ENCODE measurements at regions not wholly inside any gene's neighbourhood (a gene's known extent, or its start where the extent isn't known, plus 50 kb on each side); places are given as distances from the start of the nearest gene placed in this dataset.

DNA sequence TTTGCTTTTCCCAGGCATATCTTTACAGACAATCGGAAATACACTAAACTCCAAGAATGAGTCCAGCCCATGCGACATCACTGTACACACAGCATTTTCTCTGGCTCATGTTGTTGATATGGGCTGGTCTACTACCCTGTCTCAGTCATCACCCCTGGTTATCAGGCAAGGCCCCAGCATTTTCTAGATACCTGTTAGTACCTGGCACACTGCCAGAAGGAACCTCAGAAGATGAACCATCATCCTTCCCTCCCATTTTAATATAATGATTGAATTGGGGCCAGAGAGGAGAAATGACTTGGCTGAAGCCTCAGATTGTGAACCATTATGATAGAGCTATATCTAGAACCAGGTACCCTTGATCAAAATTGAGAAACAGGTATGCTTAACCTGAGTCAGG, 406.2 kb downstream of the CDH11 start:
- no peak for DNase-seq
- no peak overlapping the region for H3K4me3 ChIP-seq (ENCODE audit: low read length)

DNA sequence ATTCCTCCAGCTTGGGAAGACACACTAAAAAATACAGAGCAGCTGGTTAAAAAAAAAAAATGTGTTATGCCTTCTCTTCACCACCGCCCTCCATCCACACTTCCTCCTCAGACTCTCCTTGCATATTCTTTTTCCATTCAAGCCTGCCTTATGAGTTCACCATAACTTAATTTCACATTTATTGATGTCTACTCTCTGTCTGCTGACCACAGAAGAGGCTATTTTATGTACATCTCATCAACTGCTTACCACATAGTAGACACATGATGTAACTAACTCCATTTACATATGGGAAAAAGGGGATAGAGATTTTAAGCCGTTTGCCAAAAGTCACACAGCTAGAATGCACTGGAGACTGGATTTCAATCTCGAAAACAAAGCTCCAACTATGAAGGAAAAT, 409.8 kb downstream of the CDH11 start:
- Histone ChIP-seq H3K27ac (ENCODE audit: low read length) (no peak overlapping the region), H3K9ac (ENCODE audit: low read length) (no peak overlapping the region), H3K27me3 (ENCODE audit: low read length) (no peaks in the 10 kb centered on the region)

More for the DNA sequence above, 406.2 kb downstream of the CDH11 start:
- Histone ChIP-seq H3K79me2 (ENCODE audit: low read length) (no peaks in the 10 kb centered on the region), H3K36me3 (ENCODE audit: insufficient read depth, low read length) (no peaks in the 10 kb centered on the region), H4K20me1 (ENCODE audit: insufficient read depth, low read depth, low read length) (no peaks in the 10 kb centered on the region), H3K9me3 (ENCODE audit: low read length) (no peaks in the 10 kb centered on the region), H3K9me2 (replicated peaks; ENCODE audit: insufficient read depth, low read length) (no peaks in the 10 kb centered on the region), H3K27ac (ENCODE audit: low read length) (no peak overlapping the region), H3K4me2 (ENCODE audit: low read depth, low read length, poor library complexity, severe bottlenecking) (no peak overlapping the region), H3K27me3 (ENCODE audit: low read length) (0 out of 2 replicates have a peak, but pooled peaks cover 4% of the 10 kb centered on the region), H3K9ac (ENCODE audit: low read length) (no peak overlapping the region), H3K4me1 (ENCODE audit: low read length) (no peaks in the 10 kb centered on the region), H2AFZ (ENCODE audit: low read length) (no peak overlapping the region)

DNA sequence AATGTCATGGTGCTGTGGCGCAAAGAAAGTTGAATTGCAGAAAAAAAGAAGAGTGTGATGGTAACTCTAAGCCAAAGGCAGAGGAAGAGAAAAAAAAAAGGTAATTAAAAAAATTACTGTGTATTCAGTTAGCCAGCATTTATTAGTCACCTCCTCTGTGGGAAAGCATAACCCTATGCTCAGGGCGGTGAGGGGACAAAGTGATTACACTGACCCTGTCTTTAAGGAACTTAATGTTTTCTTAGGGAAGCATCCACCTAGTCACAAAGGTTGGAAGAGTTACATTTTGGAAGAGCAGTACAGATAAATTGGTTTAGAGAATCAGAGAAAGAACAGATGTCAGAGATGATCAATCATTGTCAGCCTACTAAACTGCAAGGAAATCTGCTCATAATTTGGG, 410.3 kb downstream of the CDH11 start:
- H3K36me3 ChIP-seq (ENCODE audit: insufficient read depth, low read length), result no peaks in the 10 kb centered on the region
- no peak overlapping the region for H3K4me2 ChIP-seq (ENCODE audit: low read depth, low read length, poor library complexity, severe bottlenecking)
- no peak overlapping the region for H3K4me3 ChIP-seq (ENCODE audit: low read length)
- H3K27me3 ChIP-seq (ENCODE audit: low read length), result no peaks in the 10 kb centered on the region
- no peak for DNase-seq
- no peaks in the 10 kb centered on the region for H3K9me3 ChIP-seq (ENCODE audit: low read length)
- H4K20me1 ChIP-seq (ENCODE audit: insufficient read depth, low read depth, low read length), result no peaks in the 10 kb centered on the region
- H3K9me2 ChIP-seq (replicated peaks; ENCODE audit: insufficient read depth, low read length), result no peaks in the 10 kb centered on the region
- no peak overlapping the region for H3K27ac ChIP-seq (ENCODE audit: low read length)
- H3K4me1 ChIP-seq (ENCODE audit: low read length), result no peaks in the 10 kb centered on the region
- no peaks in the 10 kb centered on the region for H3K79me2 ChIP-seq (ENCODE audit: low read length)
- H3K9ac ChIP-seq (ENCODE audit: low read length), result no peak overlapping the region
- no peak overlapping the region for H2AFZ ChIP-seq (ENCODE audit: low read length)

More for the DNA sequence above, 409.8 kb downstream of the CDH11 start:
- Histone ChIP-seq H2AFZ (ENCODE audit: low read length) (no peak overlapping the region), H3K4me2 (ENCODE audit: low read depth, low read length, poor library complexity, severe bottlenecking) (no peak overlapping the region), H3K9me3 (ENCODE audit: low read length) (no peaks in the 10 kb centered on the region), H3K4me3 (ENCODE audit: low read length) (no peak overlapping the region), H4K20me1 (ENCODE audit: insufficient read depth, low read depth, low read length) (no peaks in the 10 kb centered on the region), H3K79me2 (ENCODE audit: low read length) (no peaks in the 10 kb centered on the region), H3K9me2 (replicated peaks; ENCODE audit: insufficient read depth, low read length) (no peaks in the 10 kb centered on the region), H3K4me1 (ENCODE audit: low read length) (no peaks in the 10 kb centered on the region), H3K36me3 (ENCODE audit: insufficient read depth, low read length) (no peaks in the 10 kb centered on the region)
- no peak for DNase-seq

GRCh38 chr16:64711026-64711425, 410.8 kb downstream of the CDH11 start:
- H3K27ac ChIP-seq (ENCODE audit: low read length), result no peak overlapping the region
- DNase-seq, result no peak
- no peak overlapping the region for H3K4me3 ChIP-seq (ENCODE audit: low read length)
- H3K36me3 ChIP-seq (ENCODE audit: insufficient read depth, low read length), result no peaks in the 10 kb centered on the region
- no peaks in the 10 kb centered on the region for H3K79me2 ChIP-seq (ENCODE audit: low read length)
- no peaks in the 10 kb centered on the region for H3K9me3 ChIP-seq (ENCODE audit: low read length)
- no peaks in the 10 kb centered on the region for H3K27me3 ChIP-seq (ENCODE audit: low read length)
- H4K20me1 ChIP-seq (ENCODE audit: insufficient read depth, low read depth, low read length), result no peaks in the 10 kb centered on the region
- H3K9ac ChIP-seq (ENCODE audit: low read length), result no peak overlapping the region
- no peaks in the 10 kb centered on the region for H3K4me1 ChIP-seq (ENCODE audit: low read length)
- no peak overlapping the region for H3K4me2 ChIP-seq (ENCODE audit: low read depth, low read length, poor library complexity, severe bottlenecking)
- no peak overlapping the region for H2AFZ ChIP-seq (ENCODE audit: low read length)
- no peaks in the 10 kb centered on the region for H3K9me2 ChIP-seq (replicated peaks; ENCODE audit: insufficient read depth, low read length)

- no peaks in the 10 kb centered on the region for H4K20me1 ChIP-seq (ENCODE audit: insufficient read depth, low read depth, low read length)
- no peak for DNase-seq
- no peak overlapping the region for H3K4me2 ChIP-seq (ENCODE audit: low read depth, low read length, poor library complexity, severe bottlenecking)
- H3K4me3 ChIP-seq (ENCODE audit: low read length), result no peak overlapping the region
- no peak overlapping the region for H2AFZ ChIP-seq (ENCODE audit: low read length)
- H3K27ac ChIP-seq (ENCODE audit: low read length), result no peak overlapping the region
- no peaks in the 10 kb centered on the region for H3K79me2 ChIP-seq (ENCODE audit: low read length)
- H3K9ac ChIP-seq (ENCODE audit: low read length), result no peak overlapping the region
- H3K9me3 ChIP-seq (ENCODE audit: low read length), result no peaks in the 10 kb centered on the region
- no peaks in the 10 kb centered on the region for H3K9me2 ChIP-seq (replicated peaks; ENCODE audit: insufficient read depth, low read length)
- no peaks in the 10 kb centered on the region for H3K4me1 ChIP-seq (ENCODE audit: low read length)
- no peaks in the 10 kb centered on the region for H3K36me3 ChIP-seq (ENCODE audit: insufficient read depth, low read length)
- H3K27me3 ChIP-seq (ENCODE audit: low read length), result no peaks in the 10 kb centered on the region
These were observed 416.4 kb downstream of the CDH11 start for GRCh38 chr16:64705443-64705842.

GRCh38 chr16:64704386-64704785, 417.5 kb downstream of the CDH11 start:
- H4K20me1 ChIP-seq (ENCODE audit: insufficient read depth, low read depth, low read length), result no peaks in the 10 kb centered on the region
- H3K4me3 ChIP-seq (ENCODE audit: low read length), result no peak overlapping the region
- no peak overlapping the region for H3K4me2 ChIP-seq (ENCODE audit: low read depth, low read length, poor library complexity, severe bottlenecking)
- no peaks in the 10 kb centered on the region for H3K9me3 ChIP-seq (ENCODE audit: low read length)
- H3K9ac ChIP-seq (ENCODE audit: low read length), result no peak overlapping the region
- H3K36me3 ChIP-seq (ENCODE audit: insufficient read depth, low read length), result no peaks in the 10 kb centered on the region
- no peaks in the 10 kb centered on the region for H3K27me3 ChIP-seq (ENCODE audit: low read length)
- H3K9me2 ChIP-seq (replicated peaks; ENCODE audit: insufficient read depth, low read length), result no peaks in the 10 kb centered on the region
- H3K27ac ChIP-seq (ENCODE audit: low read length), result no peak overlapping the region
- no peaks in the 10 kb centered on the region for H3K79me2 ChIP-seq (ENCODE audit: low read length)
- DNase-seq, result no peak
- H3K4me1 ChIP-seq (ENCODE audit: low read length), result no peaks in the 10 kb centered on the region
- H2AFZ ChIP-seq (ENCODE audit: low read length), result no peak overlapping the region

DNA sequence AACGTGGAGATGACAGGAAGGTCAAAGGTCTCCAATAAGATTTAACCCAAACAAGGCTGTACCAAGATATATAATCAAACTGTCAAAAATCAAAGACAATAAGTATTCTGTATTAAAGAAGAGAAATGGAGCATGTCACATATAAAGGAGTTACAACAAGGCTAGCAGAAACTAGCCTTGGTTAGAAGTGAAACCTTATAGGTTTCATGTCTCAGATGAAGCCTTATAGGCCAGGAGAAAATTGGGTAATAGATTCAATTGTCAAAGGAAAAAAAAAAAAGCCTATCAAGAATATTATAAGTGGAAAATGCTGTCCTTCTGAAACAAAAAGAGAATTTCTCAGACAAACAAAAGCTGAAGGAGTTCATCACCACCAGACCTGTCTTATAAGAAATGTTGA, 419.4 kb downstream of the CDH11 start:
- H3K4me3 ChIP-seq (ENCODE audit: low read length), result no peak overlapping the region
- no peak overlapping the region for H3K9ac ChIP-seq (ENCODE audit: low read length)
- H3K27ac ChIP-seq (ENCODE audit: low read length), result no peak overlapping the region
- H3K4me2 ChIP-seq (ENCODE audit: low read depth, low read length, poor library complexity, severe bottlenecking), result no peak overlapping the region
- no peaks in the 10 kb centered on the region for H3K9me2 ChIP-seq (replicated peaks; ENCODE audit: insufficient read depth, low read length)
- no peak for DNase-seq
- H3K27me3 ChIP-seq (ENCODE audit: low read length), result no peaks in the 10 kb centered on the region
- no peaks in the 10 kb centered on the region for H3K79me2 ChIP-seq (ENCODE audit: low read length)
- H3K9me3 ChIP-seq (ENCODE audit: low read length), result no peaks in the 10 kb centered on the region
- H3K36me3 ChIP-seq (ENCODE audit: insufficient read depth, low read length), result no peaks in the 10 kb centered on the region
- no peaks in the 10 kb centered on the region for H3K4me1 ChIP-seq (ENCODE audit: low read length)
- H4K20me1 ChIP-seq (ENCODE audit: insufficient read depth, low read depth, low read length), result no peaks in the 10 kb centered on the region
- no peak overlapping the region for H2AFZ ChIP-seq (ENCODE audit: low read length)

GRCh38 chr16:64700628-64701027, 421.2 kb downstream of the CDH11 start:
- Histone ChIP-seq H3K79me2 (ENCODE audit: low read length) (no peaks in the 10 kb centered on the region), H3K4me2 (ENCODE audit: low read depth, low read length, poor library complexity, severe bottlenecking) (no peak overlapping the region), H3K27ac (ENCODE audit: low read length) (no peak overlapping the region), H3K9me3 (ENCODE audit: low read length) (no peaks in the 10 kb centered on the region), H3K4me3 (ENCODE audit: low read length) (no peak overlapping the region), H2AFZ (ENCODE audit: low read length) (no peak overlapping the region), H3K9me2 (replicated peaks; ENCODE audit: insufficient read depth, low read length) (no peaks in the 10 kb centered on the region), H3K27me3 (ENCODE audit: low read length) (no peaks in the 10 kb centered on the region), H3K4me1 (ENCODE audit: low read length) (no peaks in the 10 kb centered on the region), H3K36me3 (ENCODE audit: insufficient read depth, low read length) (no peaks in the 10 kb centered on the region), H4K20me1 (ENCODE audit: insufficient read depth, low read depth, low read length) (no peaks in the 10 kb centered on the region), H3K9ac (ENCODE audit: low read length) (no peak overlapping the region)
- DNase-seq, result no peak

GRCh38 chr16:64696866-64697265, 425.0 kb downstream of the CDH11 start:
- H3K4me1 ChIP-seq (ENCODE audit: low read length), result no peaks in the 10 kb centered on the region
- H3K9ac ChIP-seq (ENCODE audit: low read length), result no peak overlapping the region
- no peaks in the 10 kb centered on the region for H3K79me2 ChIP-seq (ENCODE audit: low read length)
- no peaks in the 10 kb centered on the region for H4K20me1 ChIP-seq (ENCODE audit: insufficient read depth, low read depth, low read length)
- H2AFZ ChIP-seq (ENCODE audit: low read length), result no peak overlapping the region
- no peaks in the 10 kb centered on the region for H3K27me3 ChIP-seq (ENCODE audit: low read length)
- H3K4me3 ChIP-seq (ENCODE audit: low read length), result no peak overlapping the region
- H3K36me3 ChIP-seq (ENCODE audit: insufficient read depth, low read length), result no peaks in the 10 kb centered on the region
- H3K4me2 ChIP-seq (ENCODE audit: low read depth, low read length, poor library complexity, severe bottlenecking), result no peak overlapping the region
- DNase-seq, result no peak
- no peaks in the 10 kb centered on the region for H3K9me2 ChIP-seq (replicated peaks; ENCODE audit: insufficient read depth, low read length)
- no peak overlapping the region for H3K27ac ChIP-seq (ENCODE audit: low read length)
- H3K9me3 ChIP-seq (ENCODE audit: low read length), result no peaks in the 10 kb centered on the region

All from Karpas-422 (cell line).